ENCODE measurements at regions not wholly inside any gene's neighbourhood (a gene's known extent, or its start where the extent isn't known, plus 50 kb on each side); places are given as distances from the start of the nearest gene placed in this dataset.

DNA sequence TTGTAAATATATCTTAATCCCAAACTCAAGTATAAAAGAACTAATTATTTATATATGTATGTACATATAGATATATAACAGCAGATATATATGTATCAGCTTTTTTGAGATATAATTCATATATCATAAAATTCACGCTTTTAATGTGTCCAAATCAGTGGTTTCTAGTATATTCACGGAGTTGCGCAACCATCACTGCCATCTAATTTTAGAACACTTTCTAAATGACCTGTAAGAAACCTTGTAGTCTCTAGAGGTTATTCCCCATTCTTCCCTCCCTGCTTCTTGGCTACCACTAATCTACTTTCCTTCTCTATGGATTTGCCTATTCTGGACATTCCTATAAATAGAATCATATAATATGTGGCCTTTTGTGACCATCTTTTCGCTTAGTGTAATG lies 163.5 kb upstream of the TCF4 start:
- H3K4me1 ChIP-seq (ENCODE audit: control insufficient read depth, low read length) = no peaks in the 10 kb centered on the region
- H3K36me3 ChIP-seq (ENCODE audit: control insufficient read depth, low read length) = no peaks in the 10 kb centered on the region
- no peak overlapping the region for H3K27ac ChIP-seq (ENCODE audit: low read depth, low read length)
- H3K9me2 ChIP-seq (replicated peaks; ENCODE audit: control insufficient read depth, low read length) = no peaks in the 10 kb centered on the region
- no peaks in the 10 kb centered on the region for H4K20me1 ChIP-seq (ENCODE audit: control insufficient read depth, insufficient read depth, low read depth, low read length)
- no peaks in the 10 kb centered on the region for H3F3A ChIP-seq (ENCODE audit: control insufficient read depth, insufficient read depth)
- H3K4me2 ChIP-seq (ENCODE audit: low read length) = no peak overlapping the region
- H3K79me2 ChIP-seq (ENCODE audit: control insufficient read depth, low read length) = no peaks in the 10 kb centered on the region
- TF ChIP-seq, protein P1, sequence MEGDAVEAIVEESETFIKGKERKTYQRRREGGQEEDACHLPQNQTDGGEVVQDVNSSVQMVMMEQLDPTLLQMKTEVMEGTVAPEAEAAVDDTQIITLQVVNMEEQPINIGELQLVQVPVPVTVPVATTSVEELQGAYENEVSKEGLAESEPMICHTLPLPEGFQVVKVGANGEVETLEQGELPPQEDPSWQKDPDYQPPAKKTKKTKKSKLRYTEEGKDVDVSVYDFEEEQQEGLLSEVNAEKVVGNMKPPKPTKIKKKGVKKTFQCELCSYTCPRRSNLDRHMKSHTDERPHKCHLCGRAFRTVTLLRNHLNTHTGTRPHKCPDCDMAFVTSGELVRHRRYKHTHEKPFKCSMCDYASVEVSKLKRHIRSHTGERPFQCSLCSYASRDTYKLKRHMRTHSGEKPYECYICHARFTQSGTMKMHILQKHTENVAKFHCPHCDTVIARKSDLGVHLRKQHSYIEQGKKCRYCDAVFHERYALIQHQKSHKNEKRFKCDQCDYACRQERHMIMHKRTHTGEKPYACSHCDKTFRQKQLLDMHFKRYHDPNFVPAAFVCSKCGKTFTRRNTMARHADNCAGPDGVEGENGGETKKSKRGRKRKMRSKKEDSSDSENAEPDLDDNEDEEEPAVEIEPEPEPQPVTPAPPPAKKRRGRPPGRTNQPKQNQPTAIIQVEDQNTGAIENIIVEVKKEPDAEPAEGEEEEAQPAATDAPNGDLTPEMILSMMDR (IDR thresholded peaks at IDR 0.05; ENCODE audit: low read depth, low read length, poor library complexity, severe bottlenecking) = no peak
- no peak for TF ChIP-seq EZH2phosphoT487 (IDR thresholded peaks at IDR 0.05; ENCODE audit: borderline replicate concordance, low read length)
- H3K27me3 ChIP-seq (ENCODE audit: control insufficient read depth, low read length) = no peaks in the 10 kb centered on the region
- no peak overlapping the region for H3K4me3 ChIP-seq (ENCODE audit: low read length)
- no peaks in the 10 kb centered on the region for H3K9me3 ChIP-seq (ENCODE audit: control insufficient read depth, insufficient read depth, low read length)

DNA sequence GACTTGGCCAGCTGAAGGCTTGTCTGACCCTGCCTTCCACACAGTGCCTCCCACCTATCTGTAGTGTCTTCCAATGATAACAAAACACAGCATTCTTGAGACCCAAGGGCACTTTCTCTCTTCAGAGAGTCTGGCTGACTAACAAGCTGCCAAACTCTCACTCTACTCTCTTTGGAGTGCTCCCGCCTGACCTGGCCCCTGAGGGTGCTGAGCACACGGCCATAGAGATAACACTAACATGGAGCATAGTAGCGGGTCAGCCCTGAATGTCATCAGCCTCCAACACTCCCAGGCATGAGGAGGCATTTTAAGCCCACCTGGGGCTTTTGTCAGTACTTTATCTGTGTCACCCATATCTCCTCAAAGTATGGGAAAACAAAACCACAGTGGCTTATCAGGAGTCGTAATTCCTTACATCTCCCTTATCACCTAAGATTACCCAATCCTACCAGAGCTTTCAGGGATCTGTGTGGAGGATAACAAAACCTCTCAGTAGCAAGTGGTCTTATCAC lies 160.3 kb upstream of the TCF4 start:
- no peaks in the 10 kb centered on the region for H4K20me1 ChIP-seq (ENCODE audit: control insufficient read depth, insufficient read depth, low read depth, low read length)
- H3K9me2 ChIP-seq (replicated peaks; ENCODE audit: control insufficient read depth, low read length) = no peaks in the 10 kb centered on the region
- no peaks in the 10 kb centered on the region for H3K36me3 ChIP-seq (ENCODE audit: control insufficient read depth, low read length)
- no peaks in the 10 kb centered on the region for H3K4me1 ChIP-seq (ENCODE audit: control insufficient read depth, low read length)
- H3K27me3 ChIP-seq (ENCODE audit: control insufficient read depth, low read length) = no peaks in the 10 kb centered on the region
- no peaks in the 10 kb centered on the region for H3K9me3 ChIP-seq (ENCODE audit: control insufficient read depth, insufficient read depth, low read length)
- H3K27ac ChIP-seq (ENCODE audit: low read depth, low read length) = no peak overlapping the region
- no peak overlapping the region for H3K4me2 ChIP-seq (ENCODE audit: low read length)
- no peaks in the 10 kb centered on the region for H3F3A ChIP-seq (ENCODE audit: control insufficient read depth, insufficient read depth)
- TF ChIP-seq EZH2phosphoT487 (IDR thresholded peaks at IDR 0.05; ENCODE audit: borderline replicate concordance, low read length) = no peak
- TF ChIP-seq, protein P1 (IDR thresholded peaks at IDR 0.05; ENCODE audit: low read depth, low read length, poor library complexity, severe bottlenecking) = no peak
- H3K79me2 ChIP-seq (ENCODE audit: control insufficient read depth, low read length) = no peaks in the 10 kb centered on the region
- no peak overlapping the region for H3K4me3 ChIP-seq (ENCODE audit: low read length)

DNA sequence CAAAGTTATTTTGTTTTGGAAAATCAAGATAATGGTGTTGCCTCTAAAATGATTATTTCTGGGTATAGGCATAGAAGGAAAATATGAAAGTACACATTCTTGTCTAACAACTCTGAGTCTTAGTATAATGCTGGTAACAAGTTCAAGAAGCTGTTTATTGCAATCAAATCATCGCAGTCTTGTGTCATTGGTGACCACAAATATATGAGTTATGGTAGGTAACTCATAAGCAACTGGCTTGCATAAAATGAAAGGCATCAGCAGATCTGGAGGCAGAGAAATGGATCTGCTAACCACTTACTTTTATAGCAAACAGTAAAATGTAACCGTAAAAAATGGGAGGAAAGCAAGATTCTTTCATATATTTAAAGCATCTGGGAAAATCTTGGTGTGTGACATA lies 156.2 kb upstream of the TCF4 start:
- no peaks in the 10 kb centered on the region for H3K36me3 ChIP-seq (ENCODE audit: control insufficient read depth, low read length)
- no peaks in the 10 kb centered on the region for H3K9me2 ChIP-seq (replicated peaks; ENCODE audit: control insufficient read depth, low read length)
- H3K27me3 ChIP-seq (ENCODE audit: control insufficient read depth, low read length) = no peaks in the 10 kb centered on the region
- H3K4me2 ChIP-seq (ENCODE audit: low read length) = no peak overlapping the region
- H3K4me1 ChIP-seq (ENCODE audit: control insufficient read depth, low read length) = no peaks in the 10 kb centered on the region
- no peak overlapping the region for H3K4me3 ChIP-seq (ENCODE audit: low read length)
- no peaks in the 10 kb centered on the region for H3K9me3 ChIP-seq (ENCODE audit: control insufficient read depth, insufficient read depth, low read length)
- TF ChIP-seq EZH2phosphoT487 (IDR thresholded peaks at IDR 0.05; ENCODE audit: borderline replicate concordance, low read length) = no peak
- TF ChIP-seq, protein P1 (IDR thresholded peaks at IDR 0.05; ENCODE audit: low read depth, low read length, poor library complexity, severe bottlenecking) = no peak
- H3K79me2 ChIP-seq (ENCODE audit: control insufficient read depth, low read length) = no peaks in the 10 kb centered on the region
- no peaks in the 10 kb centered on the region for H3F3A ChIP-seq (ENCODE audit: control insufficient read depth, insufficient read depth)
- no peaks in the 10 kb centered on the region for H4K20me1 ChIP-seq (ENCODE audit: control insufficient read depth, insufficient read depth, low read depth, low read length)
- no peak overlapping the region for H3K27ac ChIP-seq (ENCODE audit: low read depth, low read length)
